GM12873 (cell line): ENCODE measurements at regions not wholly inside any gene's neighbourhood (a gene's known extent, or its start where the extent isn't known, plus 50 kb on each side); places are given as distances from the start of the nearest gene placed in this dataset.

Experiments
- TF ChIP-seq, protein P1 (sequence below): IDR thresholded peaks from 2 replicates; pipeline ENCODE4 v1.5.1; 2012; ENCODE audit warnings: low read depth, mild to moderate bottlenecking, moderate library complexity, low read length, control low read depth; ENCODE audit not compliant: insufficient read depth; ENCODE audit errors: missing control alignments

DNA sequence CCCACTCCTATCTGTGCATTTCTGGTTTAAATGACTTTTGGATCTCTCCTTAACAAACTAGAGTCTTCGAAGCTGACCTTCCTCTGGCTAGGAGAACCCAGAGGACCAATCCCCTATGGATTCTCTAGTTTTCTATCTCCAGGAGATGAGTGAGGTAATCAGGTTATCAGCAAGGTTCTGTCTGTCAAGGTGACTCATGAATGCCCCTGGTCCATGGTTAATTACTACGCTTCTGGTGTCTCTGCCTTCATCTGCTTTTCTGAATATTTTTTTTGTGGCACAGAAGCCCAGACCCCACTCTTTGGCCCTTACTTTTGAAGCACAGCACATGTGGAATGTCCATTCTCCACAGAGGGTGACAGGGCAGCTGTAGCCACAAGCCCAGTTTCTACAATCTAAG, 897.9 kb upstream of the KLHL29 start:
- TF ChIP-seq, protein P1, sequence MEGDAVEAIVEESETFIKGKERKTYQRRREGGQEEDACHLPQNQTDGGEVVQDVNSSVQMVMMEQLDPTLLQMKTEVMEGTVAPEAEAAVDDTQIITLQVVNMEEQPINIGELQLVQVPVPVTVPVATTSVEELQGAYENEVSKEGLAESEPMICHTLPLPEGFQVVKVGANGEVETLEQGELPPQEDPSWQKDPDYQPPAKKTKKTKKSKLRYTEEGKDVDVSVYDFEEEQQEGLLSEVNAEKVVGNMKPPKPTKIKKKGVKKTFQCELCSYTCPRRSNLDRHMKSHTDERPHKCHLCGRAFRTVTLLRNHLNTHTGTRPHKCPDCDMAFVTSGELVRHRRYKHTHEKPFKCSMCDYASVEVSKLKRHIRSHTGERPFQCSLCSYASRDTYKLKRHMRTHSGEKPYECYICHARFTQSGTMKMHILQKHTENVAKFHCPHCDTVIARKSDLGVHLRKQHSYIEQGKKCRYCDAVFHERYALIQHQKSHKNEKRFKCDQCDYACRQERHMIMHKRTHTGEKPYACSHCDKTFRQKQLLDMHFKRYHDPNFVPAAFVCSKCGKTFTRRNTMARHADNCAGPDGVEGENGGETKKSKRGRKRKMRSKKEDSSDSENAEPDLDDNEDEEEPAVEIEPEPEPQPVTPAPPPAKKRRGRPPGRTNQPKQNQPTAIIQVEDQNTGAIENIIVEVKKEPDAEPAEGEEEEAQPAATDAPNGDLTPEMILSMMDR = no peak

GRCh38 chr2:22487541-22487940, 897.4 kb upstream of the KLHL29 start:
- TF ChIP-seq, protein P1 = no peak

DNA sequence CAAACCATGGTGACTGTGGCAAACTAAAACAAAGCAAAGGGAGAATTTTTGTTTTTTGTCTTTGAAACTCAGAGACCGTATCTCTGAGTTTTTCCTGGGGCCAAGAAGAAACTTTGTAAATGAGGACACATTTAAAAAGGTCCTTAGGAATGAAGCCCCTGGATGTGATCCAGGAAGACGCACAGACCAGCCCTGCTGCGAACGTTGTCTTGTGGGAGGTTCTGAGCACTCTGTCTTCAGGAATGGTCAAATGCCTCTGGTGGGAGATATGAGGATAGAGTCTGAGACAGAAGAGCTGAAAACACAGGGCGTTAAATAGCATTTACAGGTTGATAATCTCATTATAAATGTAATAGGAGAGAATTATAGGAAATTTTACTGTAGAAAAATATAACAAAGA, 893.5 kb upstream of the KLHL29 start:
- TF ChIP-seq, protein P1 = no peak

GRCh38 chr2:22494156-22494555, 890.8 kb upstream of the KLHL29 start:
- TF ChIP-seq, protein P1 = no peak

DNA sequence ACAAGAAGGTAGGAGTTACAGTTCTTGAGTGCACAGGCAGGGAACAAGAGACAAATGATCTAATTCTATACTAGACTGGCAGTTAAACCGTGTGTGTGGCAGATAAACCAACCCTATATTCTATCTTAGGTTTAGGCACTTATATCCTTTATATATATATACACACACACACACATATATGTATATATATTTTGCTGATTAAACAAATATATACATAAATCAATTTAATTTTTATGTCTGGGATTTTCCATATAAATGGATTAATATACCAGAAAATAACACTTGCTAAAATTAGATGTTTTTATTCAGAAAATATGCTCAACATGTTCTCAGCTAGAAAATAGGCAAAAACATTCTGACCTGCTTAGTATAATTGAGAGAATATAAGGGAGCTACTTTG, 887.9 kb upstream of the KLHL29 start:
- TF ChIP-seq, protein P1 = no peak

- TF ChIP-seq, protein P1 = no peak
These were observed 887.2 kb upstream of the KLHL29 start for GRCh38 chr2:22497789-22498188.

DNA sequence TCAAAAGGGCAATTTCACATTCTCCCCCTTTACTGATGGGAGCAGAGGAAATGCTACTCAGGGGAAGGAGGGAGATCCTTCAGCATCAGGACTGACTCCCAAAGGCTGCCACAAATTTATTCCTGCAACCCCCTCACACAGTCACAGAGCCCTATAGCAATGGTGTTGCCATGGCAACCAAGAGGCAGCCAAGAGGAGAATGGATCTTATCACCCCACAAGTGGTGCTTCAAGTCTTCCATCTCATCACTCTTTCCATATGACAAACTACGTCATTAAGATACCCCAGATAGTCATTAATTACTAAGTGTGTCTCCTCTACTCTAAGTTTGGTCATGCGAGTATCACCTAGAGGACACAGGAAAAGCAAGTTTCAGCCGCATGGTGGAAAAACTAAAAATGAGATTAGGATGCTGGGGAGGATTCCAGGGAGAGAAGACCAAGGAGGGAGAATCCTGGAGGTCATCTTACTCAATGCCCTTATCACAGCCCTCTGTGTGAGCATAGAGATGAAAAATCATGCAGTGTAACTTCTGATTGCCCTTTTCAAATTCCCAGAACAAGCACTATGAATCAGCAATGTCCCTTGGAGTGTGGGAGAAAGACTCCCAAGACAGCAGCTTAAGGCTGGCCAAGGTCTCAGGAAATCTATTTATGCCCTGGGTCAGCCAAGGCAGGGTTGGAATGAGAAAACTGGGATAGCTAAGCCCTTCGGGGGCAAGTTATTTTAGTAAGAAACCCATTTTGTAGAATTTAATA, 885.7 kb upstream of the KLHL29 start:
- TF ChIP-seq, protein P1 = no peak
